ENCODE measurements at regions not wholly inside any gene's neighbourhood (a gene's known extent, or its start where the extent isn't known, plus 50 kb on each side); places are given as distances from the start of the nearest gene placed in this dataset.

GRCh38 chr17:73753751-73754496 is 109.7 kb upstream of the SDK2 start:
- WGBS (ENCODE audit: insufficient coverage): 84% methylated on average over 14 of the region's 14 CpGs
- Histone ChIP-seq H3K4me1 (ENCODE audit: control insufficient read depth, insufficient read depth, low read length) (peaks cover 9% of the 10 kb centered on the region), H3K4me3 (ENCODE audit: low read length) (no peak overlapping the region), H3K9me3 (ENCODE audit: control insufficient read depth, insufficient read depth, low read length) (no peaks in the 10 kb centered on the region), H3K27me3 (ENCODE audit: control insufficient read depth, insufficient read depth, low read length) (no peaks in the 10 kb centered on the region), H3K27ac (ENCODE audit: low read length) (no peak overlapping the region), H3K36me3 (ENCODE audit: control insufficient read depth, insufficient read depth, low read length) (no peaks in the 10 kb centered on the region)
- Mint-ChIP-seq H3K9me3 (peaks cover 2 to 3% of the 10 kb centered on the region in 2 donors), H3K4me1 (peaks cover 8% of the 10 kb centered on the region in 2 donors), H3K36me3 (no peaks in the 10 kb centered on the region), H3K4me3 (no peak overlapping the region), H3K27ac (no peak overlapping the region), H3K27me3 (ENCODE audit: low read depth in 2 of 2) (peaks cover 0 to 3% of the 10 kb centered on the region in 2 donors)
- intact Hi-C loops (cut with micrococcal nuclease): no loop called here
- TF ChIP-seq, protein P1, sequence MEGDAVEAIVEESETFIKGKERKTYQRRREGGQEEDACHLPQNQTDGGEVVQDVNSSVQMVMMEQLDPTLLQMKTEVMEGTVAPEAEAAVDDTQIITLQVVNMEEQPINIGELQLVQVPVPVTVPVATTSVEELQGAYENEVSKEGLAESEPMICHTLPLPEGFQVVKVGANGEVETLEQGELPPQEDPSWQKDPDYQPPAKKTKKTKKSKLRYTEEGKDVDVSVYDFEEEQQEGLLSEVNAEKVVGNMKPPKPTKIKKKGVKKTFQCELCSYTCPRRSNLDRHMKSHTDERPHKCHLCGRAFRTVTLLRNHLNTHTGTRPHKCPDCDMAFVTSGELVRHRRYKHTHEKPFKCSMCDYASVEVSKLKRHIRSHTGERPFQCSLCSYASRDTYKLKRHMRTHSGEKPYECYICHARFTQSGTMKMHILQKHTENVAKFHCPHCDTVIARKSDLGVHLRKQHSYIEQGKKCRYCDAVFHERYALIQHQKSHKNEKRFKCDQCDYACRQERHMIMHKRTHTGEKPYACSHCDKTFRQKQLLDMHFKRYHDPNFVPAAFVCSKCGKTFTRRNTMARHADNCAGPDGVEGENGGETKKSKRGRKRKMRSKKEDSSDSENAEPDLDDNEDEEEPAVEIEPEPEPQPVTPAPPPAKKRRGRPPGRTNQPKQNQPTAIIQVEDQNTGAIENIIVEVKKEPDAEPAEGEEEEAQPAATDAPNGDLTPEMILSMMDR (IDR thresholded peaks at IDR 0.05): no peak
- ATAC-seq (no peak), DNase-seq (no peak)

DNA sequence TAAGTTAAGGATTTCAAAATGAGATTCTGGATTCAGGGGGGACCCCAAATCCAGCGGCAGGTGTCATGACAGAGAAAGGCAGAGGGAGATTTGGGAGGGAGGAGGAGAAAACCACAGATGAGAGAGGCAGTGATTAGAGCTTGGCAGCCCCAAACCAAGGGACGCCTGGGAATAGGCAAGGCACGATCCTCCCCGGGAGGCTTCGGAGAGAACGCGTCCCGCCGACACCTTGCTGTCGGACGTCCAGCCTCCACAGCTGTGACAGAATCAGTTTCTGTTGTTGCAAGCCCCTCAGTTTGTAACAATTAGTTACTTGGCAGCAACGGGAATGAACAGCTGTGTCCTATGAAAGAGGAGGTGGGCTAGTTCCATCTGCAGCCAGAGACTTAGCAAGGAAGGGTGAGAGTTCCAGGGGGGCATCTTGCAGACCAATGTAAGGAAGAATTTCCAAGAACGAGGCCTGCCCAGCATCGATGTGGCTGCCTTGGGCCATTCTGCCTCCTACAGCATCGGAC is 110.7 kb upstream of the SDK2 start:
- Histone ChIP-seq H3K4me3 (ENCODE audit: low read length) (no peak overlapping the region), H3K9me3 (ENCODE audit: control insufficient read depth, insufficient read depth, low read length) (no peaks in the 10 kb centered on the region), H3K36me3 (ENCODE audit: control insufficient read depth, insufficient read depth, low read length) (no peaks in the 10 kb centered on the region), H3K4me1 (ENCODE audit: control insufficient read depth, insufficient read depth, low read length) (peaks cover 9% of the 10 kb centered on the region), H3K27me3 (ENCODE audit: control insufficient read depth, insufficient read depth, low read length) (no peaks in the 10 kb centered on the region), H3K27ac (ENCODE audit: low read length) (no peak overlapping the region)
- Mint-ChIP-seq H3K36me3 (no peaks in the 10 kb centered on the region), H3K4me3 (no peak overlapping the region), H3K4me1 (peaks cover 8 to 18% of the 10 kb centered on the region in 2 donors), H3K27ac (no peak overlapping the region), H3K27me3 (ENCODE audit: low read depth in 2 of 2) (peaks cover 0 to 3% of the 10 kb centered on the region in 2 donors), H3K9me3 (peaks cover 2 to 3% of the 10 kb centered on the region in 2 donors)
- TF ChIP-seq, protein P1 (IDR thresholded peaks at IDR 0.05): no peak
- ATAC-seq (no peak), DNase-seq (no peak)
- intact Hi-C loops (cut with micrococcal nuclease): no loop called here
- 93% methylated on average over 15 of the region's 15 CpGs for WGBS (ENCODE audit: insufficient coverage)

- ATAC-seq (no peak), DNase-seq (no peak)
- Mint-ChIP-seq H3K4me1 (peaks cover 14 to 37% of the 10 kb centered on the region in 2 donors), H3K36me3 (no peaks in the 10 kb centered on the region), H3K4me3 (no peak overlapping the region), H3K27me3 (ENCODE audit: low read depth in 2 of 2) (peaks cover 0 to 3% of the 10 kb centered on the region in 2 donors), H3K27ac (peak overlapping the region; percentile 80), H3K9me3 (peaks cover 2 to 3% of the 10 kb centered on the region in 2 donors)
- Histone ChIP-seq H3K36me3 (ENCODE audit: control insufficient read depth, insufficient read depth, low read length) (no peaks in the 10 kb centered on the region), H3K9me3 (ENCODE audit: control insufficient read depth, insufficient read depth, low read length) (no peaks in the 10 kb centered on the region), H3K4me3 (ENCODE audit: low read length) (no peak overlapping the region), H3K4me1 (ENCODE audit: control insufficient read depth, insufficient read depth, low read length) (peaks cover 9% of the 10 kb centered on the region), H3K27me3 (ENCODE audit: control insufficient read depth, insufficient read depth, low read length) (no peaks in the 10 kb centered on the region), H3K27ac (ENCODE audit: low read length) (no peak overlapping the region)
- TF ChIP-seq, protein P1 (IDR thresholded peaks at IDR 0.05): no peak
- WGBS (ENCODE audit: insufficient coverage): 86% methylated on average over 11 of the region's 12 CpGs
- intact Hi-C loops (cut with micrococcal nuclease): no loop called here
These were observed 113.2 kb upstream of the SDK2 start for GRCh38 chr17:73757420-73757819.
